ENCODE measurements at regions not wholly inside any gene's neighbourhood (a gene's known extent, or its start where the extent isn't known, plus 50 kb on each side); places are given as distances from the start of the nearest gene placed in this dataset.

DNA sequence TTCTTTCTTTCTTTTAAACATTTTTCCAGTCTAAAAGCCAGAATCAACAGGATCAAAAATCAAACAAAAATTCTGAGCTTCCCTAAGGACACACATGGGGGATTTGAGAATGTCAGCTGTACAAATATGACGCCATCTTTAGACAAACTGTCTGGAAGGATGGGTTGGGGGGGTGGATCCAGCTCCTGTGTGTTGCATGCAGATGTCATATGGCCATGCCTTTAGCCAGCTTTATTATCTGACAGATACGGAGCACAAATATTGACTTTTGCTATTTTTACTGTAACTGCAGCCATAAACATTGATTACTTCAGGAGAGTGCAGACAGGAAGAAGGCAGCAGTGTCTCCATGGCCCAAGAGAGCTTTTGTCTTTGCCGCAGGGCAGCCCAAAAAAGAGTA is 279.4 kb upstream of the ELAC2 start:
- no peak for DNase-seq

DNA sequence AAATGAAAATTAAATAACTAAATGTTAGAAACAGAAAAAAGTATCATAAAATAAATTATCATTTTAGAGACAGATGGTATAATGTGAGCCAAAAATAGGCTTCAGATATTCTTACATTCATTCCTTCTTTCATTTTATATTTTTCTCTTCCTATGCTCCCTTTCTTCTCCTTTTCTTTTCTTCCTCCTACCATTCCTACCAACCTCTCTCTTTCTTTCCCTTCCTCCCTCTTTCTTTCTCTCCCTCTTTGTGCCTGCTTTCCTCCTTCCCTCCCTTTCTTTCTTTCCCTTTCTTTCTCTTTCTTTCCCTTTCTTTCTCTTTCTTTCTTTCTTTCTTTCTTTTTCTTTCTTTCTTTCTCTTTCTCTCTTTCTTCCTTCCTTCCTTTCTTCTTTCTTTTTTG is 275.6 kb upstream of the ELAC2 start:
- DNase-seq: no peak

DNA sequence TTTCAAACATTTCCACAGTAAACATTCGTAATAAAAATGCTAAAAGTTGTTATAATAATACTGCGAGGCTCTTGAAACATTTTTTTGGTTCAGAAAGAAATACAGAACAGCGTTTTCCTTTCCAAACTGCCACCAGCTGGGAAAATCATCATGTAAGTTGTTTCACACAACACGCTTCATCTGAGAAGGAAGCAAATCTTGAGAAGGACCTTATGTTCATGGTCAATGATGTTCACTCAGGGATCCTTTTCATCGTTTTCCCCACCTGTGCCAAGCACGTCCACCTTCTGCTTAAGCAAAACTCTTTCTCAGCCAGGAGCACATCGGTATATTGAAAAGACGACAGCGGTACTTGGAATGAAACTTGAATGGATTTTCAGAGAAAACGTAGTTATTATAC is 274.5 kb upstream of the ELAC2 start:
- DNase-seq: no peak

DNA sequence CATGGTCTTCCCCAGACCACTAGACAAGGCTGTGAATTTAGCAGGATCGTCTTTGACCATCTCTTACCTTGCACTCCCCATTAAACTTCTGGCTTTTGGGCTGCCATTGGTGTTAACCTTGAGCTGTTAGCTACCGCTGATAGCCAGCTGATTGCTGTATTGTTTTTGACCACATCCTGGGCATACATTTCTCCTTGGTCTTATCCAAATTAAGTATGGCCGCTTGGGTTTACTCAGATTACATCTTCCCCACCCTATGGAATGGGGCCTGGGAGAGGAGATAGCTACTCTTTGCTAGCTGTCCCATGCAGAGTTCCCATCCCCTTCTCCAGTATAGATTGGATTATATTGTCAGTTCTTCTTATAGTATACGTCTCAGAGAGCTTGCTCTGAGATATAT is 270.4 kb upstream of the ELAC2 start:
- DNase-seq: no peak

DNA sequence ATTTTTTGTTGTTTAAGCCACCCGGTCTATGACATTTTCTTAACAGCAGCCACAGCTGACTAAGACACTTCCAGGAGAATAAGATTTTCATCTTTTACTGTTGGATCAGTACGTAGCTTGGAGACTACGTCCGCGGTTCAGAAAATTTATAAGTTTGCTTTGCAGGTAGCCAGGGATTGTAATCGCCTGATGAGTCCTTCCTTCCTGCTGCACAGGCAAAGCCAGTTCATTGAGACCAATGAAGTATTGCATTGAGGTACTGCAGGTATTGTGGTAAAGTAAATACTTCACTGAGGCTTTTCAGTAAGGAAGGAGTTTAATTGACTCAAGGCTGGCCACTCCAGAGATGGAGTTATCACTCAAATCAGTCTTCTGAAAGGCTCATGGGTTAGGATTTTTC is 269.4 kb upstream of the ELAC2 start:
- DNase-seq: no peak

DNA sequence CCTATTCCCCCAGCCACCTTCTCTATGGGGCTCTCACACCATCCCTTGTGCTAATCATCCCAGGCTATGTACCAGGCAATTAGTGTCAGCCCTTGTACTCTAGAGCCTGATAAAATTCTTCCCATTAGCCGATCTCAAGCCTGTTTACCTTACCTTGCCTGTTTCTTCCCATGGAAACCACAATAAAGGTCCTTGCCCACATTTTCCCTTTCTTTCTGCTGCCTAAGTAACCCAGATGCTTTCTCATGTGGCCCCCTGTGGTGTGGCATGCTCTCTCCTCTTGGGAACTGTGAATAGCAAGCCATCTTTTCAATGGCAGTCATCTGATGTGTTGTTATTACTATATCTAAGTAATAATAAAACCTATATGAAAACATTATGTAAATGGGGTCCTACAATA is 265.8 kb upstream of the ELAC2 start:
- DNase-seq: no peak

DNA sequence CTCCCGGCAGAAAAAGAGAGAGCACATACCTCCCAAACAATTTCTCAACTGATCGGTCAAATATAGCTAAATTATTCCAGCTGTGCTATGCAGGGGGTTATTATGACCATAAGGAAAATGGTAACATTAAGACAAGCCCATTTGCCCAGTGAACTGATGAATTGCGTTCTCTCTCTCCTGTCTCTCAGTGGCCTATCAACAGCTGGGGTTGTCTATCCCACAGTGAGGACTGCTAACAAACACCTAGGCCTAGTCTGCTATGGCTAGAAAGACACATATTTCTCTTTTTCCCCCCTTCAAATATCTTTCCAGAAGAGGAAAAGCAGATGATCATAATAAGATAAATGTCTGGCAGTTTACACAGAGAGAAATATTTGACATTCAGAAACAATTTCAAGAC is 263.8 kb upstream of the ELAC2 start:
- no peak for DNase-seq

DNA sequence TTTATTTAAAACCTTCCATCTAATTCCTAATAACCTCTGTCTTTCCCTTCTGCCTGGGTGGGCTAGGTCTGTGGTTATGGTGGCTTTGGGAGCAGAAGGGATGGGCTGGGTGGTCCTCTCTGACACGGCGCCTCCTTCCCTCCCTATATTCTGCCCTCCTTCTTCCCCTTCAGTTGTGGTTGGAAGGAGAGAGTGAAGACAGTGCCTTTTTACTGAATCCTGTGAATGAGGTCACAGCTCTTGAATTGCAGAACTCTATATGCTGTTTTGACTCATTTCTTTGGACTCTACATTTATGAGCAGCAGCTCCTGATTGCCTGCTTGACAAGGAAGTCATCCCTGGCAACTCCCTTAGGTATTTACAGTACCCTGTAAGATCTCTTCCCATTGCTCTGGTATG is 256.0 kb upstream of the ELAC2 start:
- no peak for DNase-seq

DNA sequence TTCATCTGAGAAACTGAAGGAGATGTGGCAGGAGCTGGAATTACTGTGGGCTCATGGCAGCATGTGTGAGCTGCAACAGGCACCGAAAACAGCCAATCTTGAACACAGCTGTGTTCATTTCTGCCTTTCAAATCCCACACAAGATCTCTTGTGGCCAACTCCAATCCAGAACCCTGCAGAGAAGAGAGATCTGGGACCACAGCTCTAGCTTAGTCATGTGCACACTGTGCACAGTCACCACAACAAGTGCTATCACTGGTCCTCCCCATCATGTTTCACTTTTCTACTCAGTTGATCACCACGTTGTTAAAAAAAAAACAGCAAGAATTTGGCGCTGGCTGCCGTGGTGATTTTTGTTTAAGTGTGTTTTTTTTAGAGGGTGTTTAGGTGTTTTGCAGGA is 254.5 kb upstream of the ELAC2 start:
- DNase-seq: no peak

DNA sequence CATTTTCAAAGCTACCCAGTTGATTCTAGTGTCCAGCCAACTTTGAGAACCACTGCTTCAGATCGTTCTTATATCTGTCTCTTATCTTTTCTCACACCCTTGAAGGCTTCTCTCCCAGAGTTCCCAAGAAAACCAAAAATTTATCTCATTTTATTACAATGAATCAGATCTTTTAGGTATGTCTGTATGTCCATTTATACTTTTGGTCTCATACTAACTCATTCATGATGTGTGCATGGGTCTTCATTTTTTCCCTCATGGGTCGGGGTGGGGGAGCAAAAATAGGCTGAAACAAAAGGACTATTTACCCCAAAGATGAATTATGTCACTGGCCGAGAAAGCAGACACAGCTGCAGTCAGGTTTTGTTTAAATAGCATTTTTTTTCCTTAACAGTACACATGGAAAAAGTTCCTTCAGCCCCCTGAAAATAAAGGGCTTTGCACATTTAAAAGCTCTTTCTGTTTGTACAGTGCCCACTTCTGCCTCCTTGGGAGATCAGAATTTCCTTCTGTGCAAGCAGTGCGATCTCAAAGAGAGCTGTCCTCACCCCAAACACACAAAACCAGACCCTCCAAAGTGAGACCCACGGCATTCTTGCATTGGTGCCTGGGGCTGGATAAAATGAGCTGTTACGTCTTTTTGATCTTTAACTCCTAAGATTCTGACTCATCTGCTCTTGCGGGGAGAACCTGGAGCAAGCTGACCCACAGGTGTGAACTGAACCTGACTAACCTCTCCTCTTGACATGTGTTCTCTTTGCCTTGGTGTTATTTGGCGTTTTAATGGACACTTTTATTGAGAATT is 251.2 kb upstream of the ELAC2 start:
- DNase-seq: no peak

DNA sequence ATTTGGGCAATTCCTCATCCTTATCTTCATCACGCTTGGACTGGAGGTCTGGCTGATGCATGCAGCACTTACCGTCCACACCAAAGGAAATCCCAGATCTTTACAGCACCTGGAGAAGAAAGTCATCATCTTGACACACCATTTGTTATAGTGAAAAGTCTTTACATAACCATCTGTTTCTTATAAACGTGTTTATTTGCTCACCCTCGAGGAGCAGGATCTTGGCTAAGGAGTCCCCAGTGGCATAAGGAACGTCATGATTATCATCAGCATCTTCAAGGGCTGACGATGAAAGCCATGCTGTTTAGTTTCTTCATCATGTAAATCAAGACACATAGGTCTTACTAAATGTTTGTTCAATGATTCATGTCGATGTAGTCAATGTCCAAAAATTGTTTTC is 248.8 kb upstream of the ELAC2 start:
- DNase-seq: no peak

DNA sequence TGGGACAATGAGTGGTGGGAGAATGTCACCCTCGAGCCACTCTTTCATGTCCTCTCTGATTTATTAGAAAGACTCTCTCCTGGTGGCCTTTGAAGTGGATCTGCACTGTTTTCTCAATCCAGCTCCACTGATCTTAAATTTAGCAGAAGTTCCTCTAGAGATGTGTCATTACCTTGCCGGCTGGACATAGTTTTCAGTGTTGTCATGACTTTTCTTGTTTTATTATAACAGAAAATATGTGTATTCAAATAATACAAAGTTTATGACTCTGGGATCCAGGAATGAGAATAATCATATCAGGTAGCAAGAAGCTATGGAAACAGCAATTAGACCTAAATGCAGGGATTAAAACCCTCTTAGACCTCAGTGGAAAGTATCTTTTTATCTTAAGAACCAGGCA is 247.5 kb upstream of the ELAC2 start:
- no peak for DNase-seq

DNA sequence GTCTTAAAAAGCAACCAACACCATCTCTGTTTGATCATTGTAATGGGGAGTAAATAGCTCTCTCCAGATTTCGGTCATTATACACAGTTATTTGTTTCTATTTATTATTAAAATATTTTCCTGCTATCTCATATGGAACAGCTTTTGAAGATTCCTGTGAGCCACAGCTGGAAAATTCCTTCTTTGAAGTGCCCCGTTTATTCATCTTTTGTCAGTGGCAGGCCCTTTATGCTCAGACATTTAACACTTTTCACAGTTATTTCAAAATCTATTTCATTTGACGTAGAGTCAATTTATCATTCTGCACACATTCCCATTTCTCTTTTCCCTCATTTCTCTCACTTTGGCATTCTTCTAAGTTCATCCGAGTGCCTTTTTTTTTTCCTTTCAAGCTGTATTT is 245.9 kb upstream of the ELAC2 start:
- DNase-seq: no peak

DNA sequence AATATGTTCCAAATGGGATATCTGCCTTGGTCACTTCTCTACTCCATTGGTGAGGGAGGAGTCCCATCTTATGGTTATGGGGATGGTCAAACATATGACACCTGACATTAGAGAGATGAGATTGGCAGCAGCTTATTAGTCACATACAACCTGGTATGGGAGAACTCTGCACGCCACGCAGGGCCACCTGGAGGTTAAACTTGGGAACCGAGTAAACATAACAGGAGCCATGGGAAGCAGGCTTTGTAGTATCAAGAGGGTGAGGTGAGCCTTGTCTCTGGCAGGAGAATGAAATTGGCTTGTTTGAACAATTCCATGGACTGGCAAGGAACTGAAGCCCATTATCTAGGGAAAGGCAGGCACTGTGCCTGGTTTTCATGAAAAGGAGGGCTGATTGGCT is 238.7 kb upstream of the ELAC2 start:
- no peak for DNase-seq

DNA sequence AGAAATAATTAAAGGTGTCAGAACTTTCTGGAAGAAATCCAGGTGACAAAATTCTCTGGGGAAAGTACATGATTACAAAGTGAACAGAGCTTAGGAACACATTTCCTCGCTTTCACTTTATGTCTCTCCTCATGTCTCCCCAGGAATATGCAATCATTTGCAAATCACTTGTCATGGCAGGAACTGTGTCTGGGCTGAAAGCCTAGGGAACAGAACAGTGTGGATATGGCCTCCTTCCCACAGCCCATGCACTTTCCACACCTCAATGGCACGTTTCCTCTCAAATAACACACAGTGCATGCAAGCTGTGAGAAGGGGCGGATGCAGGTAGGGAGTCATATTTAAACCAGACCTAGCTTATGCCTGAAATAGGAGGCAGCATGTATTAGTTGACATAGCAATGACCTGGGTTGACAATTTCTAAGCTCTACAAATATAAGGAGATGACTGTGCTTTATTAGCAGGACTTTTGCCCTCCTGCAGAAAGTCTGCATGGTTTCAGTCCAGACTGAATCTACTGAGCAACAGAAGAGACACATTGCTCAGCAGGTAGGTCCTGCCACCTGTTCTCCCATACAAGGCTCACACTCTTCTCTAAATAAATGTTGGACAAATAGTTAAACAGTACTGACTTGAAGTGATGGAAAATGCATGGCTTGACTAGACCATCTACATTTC is 236.0 kb upstream of the ELAC2 start:
- no peak for DNase-seq

DNA sequence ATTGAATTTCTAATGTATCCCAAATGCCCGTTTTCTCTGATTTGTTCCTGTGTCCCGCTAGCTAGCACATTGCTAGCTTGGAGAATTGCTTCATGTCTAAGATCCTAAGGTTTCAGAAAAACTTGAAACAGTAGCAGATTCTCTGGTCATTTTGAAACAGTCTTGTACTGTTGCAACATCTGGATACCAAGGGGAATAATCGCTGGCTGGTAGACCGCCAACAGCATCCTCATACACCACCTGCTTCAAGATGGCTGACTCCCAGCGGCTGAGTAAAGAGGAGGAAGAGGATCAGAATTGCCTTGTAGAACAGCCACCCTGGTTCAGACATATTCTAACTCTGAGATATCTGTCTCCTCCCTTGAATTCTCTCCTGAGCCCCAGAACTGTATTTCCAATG is 226.7 kb upstream of the ELAC2 start:
- no peak for DNase-seq

DNA sequence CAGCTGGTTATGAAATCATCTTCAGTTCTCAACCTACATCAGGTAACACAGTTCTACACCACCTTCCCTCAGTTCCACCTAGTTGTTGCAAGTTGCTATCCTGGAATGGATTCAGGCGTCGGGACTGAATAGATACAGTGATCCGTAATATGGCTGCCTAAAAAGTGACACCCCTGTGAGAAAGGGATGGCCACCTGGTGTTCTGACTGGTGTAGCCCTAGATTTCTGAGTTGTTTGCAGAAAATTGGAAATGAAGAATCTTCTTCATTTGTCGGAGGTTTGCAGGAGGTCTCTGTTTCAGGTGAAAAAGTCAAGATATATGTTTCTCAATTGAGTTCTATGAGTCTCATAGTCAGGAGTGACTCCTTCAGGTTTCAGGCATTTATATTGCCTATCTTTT is 225.8 kb upstream of the ELAC2 start:
- no peak for DNase-seq

DNA sequence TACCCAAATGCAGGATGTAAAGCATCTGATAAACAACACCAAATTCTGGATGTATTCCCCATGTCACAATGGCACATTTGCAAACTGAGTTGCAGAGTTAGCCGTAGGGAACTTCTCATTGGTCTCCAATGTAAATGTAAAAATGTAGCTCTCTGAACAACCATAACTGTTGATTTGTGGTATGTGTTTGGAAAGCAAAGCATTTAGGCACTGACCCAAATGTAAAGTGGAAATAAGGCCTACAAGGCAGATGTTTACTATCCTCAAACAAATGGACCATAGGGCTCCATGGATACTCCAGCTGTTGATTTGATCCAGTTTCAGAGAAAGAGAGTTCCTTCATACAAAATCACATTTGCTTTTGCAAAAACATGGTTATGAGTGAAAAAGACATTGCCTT is 223.0 kb upstream of the ELAC2 start:
- DNase-seq: no peak

DNA sequence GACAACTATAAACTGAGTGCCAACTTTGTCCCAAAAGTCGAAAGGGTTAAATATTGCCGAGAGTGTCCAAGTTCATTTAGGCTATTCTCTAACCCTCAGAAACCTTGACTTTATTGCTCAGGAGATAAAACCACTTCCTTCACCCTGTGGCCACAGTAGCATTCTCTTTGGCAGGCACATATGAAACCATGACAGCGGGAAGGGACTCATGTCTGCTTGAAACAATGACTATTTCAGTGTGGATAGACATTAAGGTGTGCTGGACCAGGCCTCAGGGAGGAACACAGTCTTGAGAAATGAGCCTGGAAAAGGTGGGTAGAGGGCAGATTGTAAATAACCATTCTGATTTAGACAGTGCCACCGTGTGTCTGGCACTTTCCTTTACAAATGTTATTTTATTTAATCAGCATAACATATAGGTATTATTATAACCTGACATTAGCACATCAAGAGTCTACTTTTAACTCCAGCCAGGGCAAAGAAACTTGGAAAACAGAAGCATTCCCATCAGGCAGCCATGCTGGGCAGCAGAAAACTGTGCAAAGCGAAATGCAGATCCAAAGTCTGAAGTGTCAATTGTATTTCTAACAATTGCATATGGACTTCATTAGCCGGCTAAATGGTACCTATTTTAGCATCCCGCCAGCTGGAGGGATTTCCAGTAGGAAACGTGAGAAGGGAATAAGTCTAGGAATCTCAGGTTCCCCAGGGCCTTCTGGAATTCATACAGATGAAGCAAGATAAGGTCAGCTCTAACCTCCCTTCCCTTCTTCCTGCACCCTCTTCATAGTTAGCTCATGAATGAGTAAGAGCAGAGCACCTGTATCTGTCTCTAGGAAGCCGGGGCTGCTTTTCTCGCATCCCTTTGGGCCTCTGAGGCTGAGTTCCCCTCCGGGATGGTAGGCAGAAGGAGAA is 212.8 kb upstream of the ELAC2 start:
- DNase-seq: no peak

DNA sequence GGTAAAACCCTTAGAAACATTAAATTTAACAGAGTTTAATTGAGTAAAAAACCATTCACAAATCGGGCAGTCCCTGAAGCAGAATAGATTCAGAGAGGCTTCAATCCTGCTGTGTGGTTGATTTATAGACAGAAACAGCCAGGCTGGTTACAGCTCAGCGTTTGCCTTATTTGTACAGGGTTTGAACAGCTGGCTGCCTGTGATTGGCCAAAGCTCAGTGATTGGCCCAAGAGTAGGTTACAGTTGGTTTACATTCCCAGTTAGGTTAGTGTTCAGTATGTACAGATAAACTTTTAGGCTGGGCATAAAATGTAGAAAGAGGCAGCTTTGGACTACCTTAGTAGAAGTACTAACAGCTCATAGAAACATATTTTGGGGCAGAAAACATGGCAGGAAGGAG is 210.4 kb upstream of the ELAC2 start:
- no peak for DNase-seq

DNA sequence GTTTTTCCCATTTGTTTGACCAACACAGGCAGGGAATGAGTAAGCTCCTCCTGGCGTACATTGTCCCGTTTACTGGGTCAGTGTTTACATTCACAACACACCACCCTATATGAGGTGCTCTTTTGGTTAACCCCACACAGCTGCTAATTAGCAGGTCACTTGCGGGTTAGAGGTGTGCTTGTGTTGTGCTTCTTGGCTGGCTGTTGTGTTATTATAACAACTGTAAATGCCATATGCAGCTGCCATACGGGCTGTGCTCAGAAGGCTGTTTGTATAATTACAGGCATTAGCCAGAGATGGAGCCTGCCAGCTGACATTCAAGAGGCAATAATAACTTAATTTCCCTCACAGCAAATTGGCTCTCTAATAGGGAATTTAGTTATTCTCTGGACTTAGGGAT is 205.1 kb upstream of the ELAC2 start:
- no peak for DNase-seq

DNA sequence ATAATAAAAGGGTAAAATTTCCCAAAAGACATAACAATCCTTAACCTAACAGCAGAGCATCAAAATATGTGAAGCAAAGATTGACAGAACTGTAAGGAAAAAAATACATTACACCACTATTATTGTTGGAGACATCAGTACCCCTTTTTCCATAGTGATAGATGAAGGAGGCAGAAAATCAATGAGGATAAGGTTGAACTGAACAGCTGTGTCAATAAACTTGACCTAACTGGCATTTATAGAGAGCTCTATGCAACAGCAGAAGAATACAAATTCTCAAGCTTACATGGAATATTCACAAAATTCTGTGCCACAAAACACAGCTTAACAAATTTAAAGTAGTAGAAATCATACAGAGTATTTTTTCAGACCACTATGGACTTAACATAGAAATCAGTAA is 195.0 kb upstream of the ELAC2 start:
- no peak for DNase-seq

DNA sequence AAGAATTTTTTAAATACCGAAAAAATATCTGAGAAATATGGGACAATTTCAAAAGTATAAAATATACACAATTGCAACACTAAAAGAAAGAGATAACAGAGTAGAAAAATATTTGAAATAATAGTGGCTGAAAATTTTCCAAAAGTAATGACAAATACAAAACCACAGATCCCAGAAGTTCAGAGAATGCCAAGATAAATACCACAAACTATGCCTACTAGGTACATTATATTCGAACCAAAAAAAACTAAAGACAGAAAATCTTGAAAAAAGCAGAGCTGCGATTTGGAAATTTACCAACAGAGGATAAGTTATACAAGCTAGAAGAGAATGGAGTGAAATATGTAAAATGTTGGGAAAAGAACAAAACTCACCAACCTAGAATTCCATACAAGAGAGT is 191.3 kb upstream of the ELAC2 start:
- no peak for DNase-seq

Measured in activated T-cell treated with anti-CD3 and anti-CD28 coated beads, Interleukin-2, amount 50 U/mL, for 48 hours (primary cell).